Hypothalamus (tissue), 51 donors: ENCODE measurements at regions not wholly inside any gene's neighbourhood (a gene's known extent, or its start where the extent isn't known, plus 50 kb on each side); places are given as distances from the start of the nearest gene placed in this dataset.

Experiments
- DNase-seq, 51 donors: peaks; one replicate each; lab custom pipeline; 2025; lab: John Stamatoyannopoulos, UW

- no peak for DNase-seq
These were observed 494.1 kb downstream of the CENPC start for GRCh38 chr4:67051000-67051789.

GRCh38 chr4:67049446-67049845 lies 495.9 kb downstream of the CENPC start:
- no peak for DNase-seq

- no peak for DNase-seq
These were observed 496.8 kb downstream of the CENPC start for GRCh38 chr4:67048530-67048929.

GRCh38 chr4:67040315-67040714 lies 505.0 kb downstream of the CENPC start:
- DNase-seq, result no peak

GRCh38 chr4:67038228-67038566 lies 507.1 kb downstream of the CENPC start:
- DNase-seq, result no peak

- DNase-seq, result no peak
These were observed 507.6 kb downstream of the CENPC start for GRCh38 chr4:67037504-67038227.

- DNase-seq, result no peak
These were observed 508.5 kb downstream of the CENPC start for GRCh38 chr4:67036791-67037190.

- no peak for DNase-seq
These were observed 509.3 kb downstream of the CENPC start for GRCh38 chr4:67035986-67036385.

- no peak for DNase-seq
These were observed 509.8 kb downstream of the CENPC start for GRCh38 chr4:67035501-67035900.

GRCh38 chr4:67030636-67031035 lies 514.7 kb downstream of the CENPC start:
- DNase-seq, result no peak

GRCh38 chr4:67020438-67020797 lies 524.9 kb downstream of the CENPC start:
- DNase-seq, result no peak

GRCh38 chr4:67019686-67020437 lies 525.4 kb downstream of the CENPC start:
- DNase-seq, result no peak

- DNase-seq, result no peak
These were observed 530.7 kb downstream of the CENPC start for GRCh38 chr4:67014592-67014991.

- DNase-seq, result no peak
These were observed 538.5 kb downstream of the CENPC start for GRCh38 chr4:67006791-67007190.

- no peak for DNase-seq
These were observed 553.8 kb downstream of the CENPC start for GRCh38 chr4:66991521-66991920.

- no peak for DNase-seq
These were observed 570.6 kb downstream of the CENPC start for GRCh38 chr4:66974665-66975064.

GRCh38 chr4:66972087-66972486 lies 573.2 kb downstream of the CENPC start:
- DNase-seq, result no peak

- DNase-seq, result no peak
These were observed 580.8 kb downstream of the CENPC start for GRCh38 chr4:66964467-66964866.

GRCh38 chr4:66963084-66963483 lies 582.2 kb downstream of the CENPC start:
- no peak for DNase-seq

GRCh38 chr4:66959207-66959606 lies 586.1 kb downstream of the CENPC start:
- no peak for DNase-seq

- no peak for DNase-seq
These were observed 588.5 kb downstream of the CENPC start for GRCh38 chr4:66956852-66957251.

GRCh38 chr4:66956426-66956825 lies 588.9 kb downstream of the CENPC start:
- DNase-seq, result no peak
